HG03439 (cell line): ENCODE measurements at regions not wholly inside any gene's neighbourhood (a gene's known extent, or its start where the extent isn't known, plus 50 kb on each side); places are given as distances from the start of the nearest gene placed in this dataset.

Experiments used
- ATAC-seq: cut with Tn5 transposase; IDR thresholded peaks from one replicate; pipeline ENCODE4 v1.9.1; 2021; ENCODE audit warnings: mild to moderate bottlenecking, moderate library complexity; ENCODE audit not compliant: unreplicated experiment

- ATAC-seq, result no peak
Measured at GRCh38 chr20:7606941-7607340, 333.3 kb downstream of the HAO1 start.

DNA sequence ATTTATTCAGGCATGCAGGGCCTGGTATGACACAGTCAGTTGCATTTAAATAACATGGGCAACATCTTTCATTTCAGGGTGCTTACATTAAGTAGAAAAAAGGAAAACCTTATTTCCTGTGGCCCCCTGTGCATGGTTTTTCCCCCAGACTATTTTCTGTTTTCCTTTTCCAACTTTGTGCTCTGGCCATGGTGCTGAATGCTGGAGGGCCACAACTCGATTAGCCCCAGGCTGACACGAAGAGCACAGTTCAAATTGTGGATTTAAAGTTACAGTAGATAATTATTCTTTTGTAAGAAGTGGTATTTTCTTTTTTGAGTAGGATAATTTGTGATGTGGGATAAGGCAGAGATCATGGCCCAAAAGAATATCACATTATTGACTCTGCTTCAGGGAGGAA, 332.0 kb downstream of the HAO1 start:
- no peak for ATAC-seq

GRCh38 chr20:7609251-7609650, 331.0 kb downstream of the HAO1 start:
- ATAC-seq, result no peak

DNA sequence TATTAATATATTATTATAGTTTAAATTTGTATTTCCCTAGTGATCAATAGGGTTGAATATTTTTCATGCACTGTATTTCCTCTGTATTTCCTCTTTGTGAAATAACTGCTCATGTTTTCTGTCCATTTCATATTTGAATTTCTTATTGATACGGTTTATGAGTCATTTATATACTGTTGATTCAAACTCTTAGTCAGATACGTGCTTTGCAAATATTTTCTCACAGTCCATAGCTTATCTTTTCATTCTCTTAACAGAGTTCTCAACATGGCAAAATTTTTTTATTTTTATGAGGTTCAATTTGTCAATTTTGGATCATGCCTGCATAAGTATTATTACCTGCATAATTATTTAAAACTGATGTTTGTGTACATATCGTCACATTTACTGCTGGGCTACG, 329.6 kb downstream of the HAO1 start:
- no peak for ATAC-seq

GRCh38 chr20:7617797-7618196, 322.5 kb downstream of the HAO1 start:
- ATAC-seq, result no peak

- no peak for ATAC-seq
Measured at GRCh38 chr20:7622399-7622961, 317.8 kb downstream of the HAO1 start.

DNA sequence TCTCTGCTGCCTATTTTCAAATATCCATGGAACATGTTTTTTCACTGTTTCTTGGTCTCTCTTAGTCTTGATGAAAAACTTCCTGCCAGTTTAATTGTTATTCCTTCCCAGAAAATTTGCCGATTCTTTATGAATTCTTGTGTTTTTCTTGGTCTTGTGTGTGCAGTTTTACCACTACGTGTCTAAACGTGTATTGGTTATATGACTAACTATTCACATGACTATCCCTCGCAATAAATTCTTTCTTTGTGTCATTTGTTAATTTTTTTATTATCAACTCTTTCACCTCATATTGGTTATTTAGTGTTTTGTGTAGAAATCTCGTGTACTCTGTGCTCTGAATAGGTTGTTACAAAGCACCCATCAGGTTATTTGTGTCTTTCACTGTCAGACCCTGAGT, 315.4 kb downstream of the HAO1 start:
- no peak for ATAC-seq

- no peak for ATAC-seq
Measured at GRCh38 chr20:7627734-7628663, 312.3 kb downstream of the HAO1 start.

DNA sequence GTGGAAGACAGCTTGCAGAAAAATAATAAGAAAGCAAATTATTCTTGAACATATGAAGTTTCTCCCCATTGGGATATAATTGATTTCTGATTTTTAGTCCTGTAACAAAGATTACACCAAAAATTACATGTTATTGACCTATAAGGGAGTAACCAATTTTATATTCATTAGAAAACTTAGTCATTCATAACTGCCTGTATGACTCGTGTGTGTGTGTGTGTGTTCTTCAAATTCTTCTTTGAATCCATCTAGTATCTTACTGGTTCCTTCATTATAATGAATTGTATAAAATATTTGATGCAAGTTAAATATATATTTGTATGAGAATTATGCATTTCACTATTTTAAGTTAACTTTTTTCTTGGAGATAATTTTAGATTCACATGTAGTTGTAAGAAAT, 310.4 kb downstream of the HAO1 start:
- no peak for ATAC-seq

GRCh38 chr20:7637184-7637583, 303.1 kb downstream of the HAO1 start:
- ATAC-seq, result no peak

DNA sequence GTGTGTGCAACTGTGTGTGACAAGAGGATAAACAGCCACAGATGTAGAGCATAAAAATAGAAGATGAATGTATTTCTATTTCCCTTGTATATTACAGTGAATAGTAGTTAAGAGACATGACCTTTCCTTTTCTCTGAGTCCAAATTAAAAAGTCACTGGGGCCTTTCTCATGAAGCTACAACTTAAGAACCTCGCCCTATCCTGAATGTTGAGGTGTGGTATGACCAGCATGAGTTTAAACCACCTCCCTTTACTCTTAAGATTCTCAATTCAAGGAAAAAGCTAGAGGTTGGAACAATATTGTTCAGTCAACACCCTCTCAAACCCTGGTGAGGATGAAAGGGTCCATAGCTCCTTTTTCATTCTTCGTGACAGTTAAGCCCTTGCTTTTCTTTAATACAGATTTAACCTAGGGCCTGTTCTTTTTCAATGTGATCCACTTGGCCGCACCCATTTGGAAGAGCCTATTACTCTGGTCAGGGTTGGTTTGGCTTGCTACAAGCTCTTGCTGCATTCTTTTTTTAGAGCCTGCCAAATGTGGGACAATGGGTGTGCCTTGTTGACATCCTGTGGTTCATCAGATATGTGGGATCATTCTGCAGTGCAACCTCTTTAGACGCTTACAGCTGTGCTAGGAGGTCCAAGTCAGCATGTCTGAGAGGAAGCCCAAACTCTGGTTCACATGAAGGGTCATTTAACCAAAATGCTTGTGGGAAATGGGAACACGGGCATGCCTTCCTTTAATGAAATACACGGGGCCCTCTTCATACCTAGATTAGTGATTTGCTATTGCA, 290.0 kb downstream of the HAO1 start:
- no peak for ATAC-seq

DNA sequence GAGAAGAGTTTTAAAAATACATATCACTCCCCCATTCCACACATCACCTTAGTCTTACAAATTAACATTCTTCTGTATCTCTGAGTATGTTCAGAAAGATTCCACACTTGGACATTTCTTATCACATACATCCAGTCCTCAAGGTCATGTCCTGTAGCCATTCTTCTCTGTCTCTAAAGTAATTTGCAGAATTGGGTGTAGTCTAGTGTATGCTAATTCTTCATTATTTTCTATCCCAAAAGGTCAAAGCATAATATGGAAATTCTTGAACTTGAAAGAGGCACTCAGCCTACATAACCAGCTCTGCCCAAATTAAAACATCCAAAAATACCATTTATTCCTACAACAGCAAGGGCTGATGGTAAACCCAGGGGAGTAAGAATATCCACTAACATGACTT, 286.0 kb downstream of the HAO1 start:
- no peak for ATAC-seq

GRCh38 chr20:7656687-7657467, 283.4 kb downstream of the HAO1 start:
- no peak for ATAC-seq

GRCh38 chr20:7657569-7657968, 282.7 kb downstream of the HAO1 start:
- ATAC-seq, result no peak

- ATAC-seq, result no peak
Measured at GRCh38 chr20:7660165-7660564, 280.1 kb downstream of the HAO1 start.

DNA sequence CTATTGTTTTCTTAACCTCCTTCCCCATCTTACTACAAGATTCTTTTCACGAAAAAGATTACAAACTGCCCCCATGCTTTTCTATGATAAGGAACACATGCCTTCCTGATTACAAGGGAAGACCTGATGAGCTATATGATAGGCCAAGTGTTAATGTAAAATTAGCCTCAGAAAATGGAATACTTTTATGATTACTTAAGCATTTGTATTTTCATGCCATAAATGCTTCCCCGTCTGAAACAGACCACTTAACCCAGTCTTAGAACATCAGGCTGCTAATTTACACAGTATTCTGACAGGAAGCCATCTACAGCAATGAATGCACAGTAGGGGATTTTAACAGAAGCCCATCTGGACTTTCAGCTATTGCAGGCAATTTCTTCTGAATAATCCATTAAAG, 274.9 kb downstream of the HAO1 start:
- no peak for ATAC-seq

GRCh38 chr20:7667194-7667593, 273.1 kb downstream of the HAO1 start:
- no peak for ATAC-seq

GRCh38 chr20:7672571-7672970, 267.7 kb downstream of the HAO1 start:
- ATAC-seq, result no peak

- no peak for ATAC-seq
Measured at GRCh38 chr20:7673841-7674240, 266.4 kb downstream of the HAO1 start.

- ATAC-seq, result no peak
Measured at GRCh38 chr20:7682916-7683315, 257.3 kb downstream of the HAO1 start.

DNA sequence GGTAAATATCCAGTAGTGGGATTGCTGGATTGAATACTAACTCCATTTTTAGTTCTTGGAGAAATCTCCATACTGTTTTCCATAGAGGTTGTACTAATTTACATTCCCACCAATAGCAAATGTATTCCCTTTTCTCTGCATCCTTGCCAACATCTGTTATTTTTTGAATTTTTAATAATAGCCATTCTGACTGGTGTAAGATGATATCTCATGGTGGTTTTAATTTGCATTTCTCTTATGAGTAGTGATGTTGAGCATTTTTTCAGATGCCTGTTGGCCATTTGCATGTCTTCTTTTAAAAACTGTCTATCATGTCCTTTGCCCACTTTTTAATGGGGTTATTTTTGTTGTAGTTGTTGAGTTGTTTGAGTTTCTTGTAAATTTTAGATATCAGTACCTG, 253.2 kb downstream of the HAO1 start:
- ATAC-seq, result no peak
